ENCODE measurements at regions not wholly inside any gene's neighbourhood (a gene's known extent, or its start where the extent isn't known, plus 50 kb on each side); places are given as distances from the start of the nearest gene placed in this dataset.

GRCh38 chr3:118213892-118214291, 820.8 kb downstream of the IGSF11 start:
- no peak for DNase-seq
- Histone ChIP-seq H3F3A (replicated peaks; ENCODE audit: insufficient read depth) (no peaks in the 10 kb centered on the region), H3K4me1 (ENCODE audit: control insufficient read depth in 1 of 2, insufficient read depth in 2 of 2, low read depth in 1 of 2, low read length in 1 of 2) (no peaks in the 10 kb centered on the region; a peak in 1 of 4 replicates), H3K4me3 (ENCODE audit: low read depth in 2 of 2, low read length in 1 of 2) (no peak overlapping the region), H4K20me1 (ENCODE audit: insufficient read depth) (no peaks in the 10 kb centered on the region), H3K27me3 (ENCODE audit: insufficient read depth) (no peaks in the 10 kb centered on the region), H3K36me3 (replicated peaks in 1 of 2; ENCODE audit: control insufficient read depth in 1 of 2, insufficient read depth in 2 of 2, low read length in 1 of 2) (no peaks in the 10 kb centered on the region), H3K9me3 (no peaks in the 10 kb centered on the region), H3K79me2 (ENCODE audit: insufficient read depth) (no peaks in the 10 kb centered on the region), H3K4me2 (no peak overlapping the region), H3K9me2 (no peaks in the 10 kb centered on the region), H3K9ac (no peak overlapping the region), H2AFZ (ENCODE audit: low read depth) (no peak overlapping the region), H3K27ac (ENCODE audit: low read depth in 2 of 2, low read length in 1 of 2) (no peak overlapping the region)
- ChIA-PET CTCF (no interaction called here), POLR2A (no interaction called here)
- TF ChIP-seq CTCF (IDR thresholded peaks at IDR 0.05) (no peak), USF2 (IDR thresholded peaks at IDR 0.05; ENCODE audit: borderline replicate concordance, low read depth, low read length) (no peak), CHD2 (IDR thresholded peaks at IDR 0.05; ENCODE audit: low read length, partially characterized antibody) (no peak), PBX3 (IDR thresholded peaks at IDR 0.05) (no peak), EZH2phosphoT487 (IDR thresholded peaks at IDR 0.05; ENCODE audit: borderline replicate concordance, low read depth) (no peak), NFIC (IDR thresholded peaks at IDR 0.05; ENCODE audit: borderline replicate concordance) (no peak), FOXJ3 (CRISPR knock-in tag; IDR thresholded peaks at IDR 0.05) (no peak), JUND (IDR thresholded peaks at IDR 0.05) (no peak)

GRCh38 chr3:118226206-118226605, 808.4 kb downstream of the IGSF11 start:
- H3K4me1 ChIP-seq (ENCODE audit: control insufficient read depth in 1 of 2, insufficient read depth in 2 of 2, low read depth in 1 of 2, low read length in 1 of 2), result no peaks in the 10 kb centered on the region; a peak in 1 of 4 replicates
- H3K36me3 ChIP-seq (replicated peaks in 1 of 2; ENCODE audit: control insufficient read depth in 1 of 2, insufficient read depth in 2 of 2, low read length in 1 of 2), result no peaks in the 10 kb centered on the region
- no peaks in the 10 kb centered on the region for H3F3A ChIP-seq (replicated peaks; ENCODE audit: insufficient read depth)
- no peak for TF ChIP-seq TCF12 (IDR thresholded peaks at IDR 0.05)
- no peak for TF ChIP-seq EZH2phosphoT487 (IDR thresholded peaks at IDR 0.05; ENCODE audit: borderline replicate concordance, low read depth)
- TF ChIP-seq TEAD4 (IDR thresholded peaks at IDR 0.05; ENCODE audit: borderline replicate concordance, insufficient read depth), result no peak
- no peak for TF ChIP-seq MXI1 (IDR thresholded peaks at IDR 0.05; ENCODE audit: low read depth, low read length)
- no peak for TF ChIP-seq PBX3 (IDR thresholded peaks at IDR 0.05)
- no peak for TF ChIP-seq FOXM1 (IDR thresholded peaks at IDR 0.05; ENCODE audit: low read depth)
- no peak for TF ChIP-seq USF1 (IDR thresholded peaks at IDR 0.05; ENCODE audit: borderline replicate concordance, low read depth)
- no peak for TF ChIP-seq RFX5 (IDR thresholded peaks at IDR 0.05; ENCODE audit: low read length)
- no peak overlapping the region for H3K27ac ChIP-seq (ENCODE audit: low read depth in 2 of 2, low read length in 1 of 2)
- H3K9me2 ChIP-seq, result no peaks in the 10 kb centered on the region
- ChIA-PET POLR2A (no interaction called here), CTCF (interaction anchor here (1.2 to 1.6 kb wide), 2 partner anchors 14 to 402 kb away, joined by 3 read pairs; no protein-coding TSS in a partner anchor)
- H2AFZ ChIP-seq (ENCODE audit: low read depth), result no peak overlapping the region
- DNase-seq, result no peak
- 36% methylated on average over 3 of the region's 3 CpGs for WGBS (ENCODE audit: low lambda C conversion rate)
- no peak overlapping the region for H3K9ac ChIP-seq
- no peak overlapping the region for H3K4me3 ChIP-seq (ENCODE audit: low read depth in 2 of 2, low read length in 1 of 2)
- H3K79me2 ChIP-seq (ENCODE audit: insufficient read depth), result no peaks in the 10 kb centered on the region
- H4K20me1 ChIP-seq (ENCODE audit: insufficient read depth), result no peaks in the 10 kb centered on the region
- H3K9me3 ChIP-seq, result no peaks in the 10 kb centered on the region
- no peaks in the 10 kb centered on the region for H3K27me3 ChIP-seq (ENCODE audit: insufficient read depth)
- H3K4me2 ChIP-seq, result no peak overlapping the region
